Fibroblast of lung (primary cell): ENCODE measurements at regions not wholly inside any gene's neighbourhood (a gene's known extent, or its start where the extent isn't known, plus 50 kb on each side); places are given as distances from the start of the nearest gene placed in this dataset.

Source experiments
- DNase-seq, 2 donors: peaks; one replicate each; pipeline versions ENCODE4 v3.0.0 to v3.0.0-alpha.2; 2010; ENCODE audit warnings: low read depth in 2 of 2
- H2AFZ ChIP-seq: 2 replicates; pipeline ENCODE4 v1.5.1; 2012; ENCODE audit warnings: low read length, control low read depth, inconsistent platforms
- H3K27ac ChIP-seq: 2 replicates; pipeline ENCODE4 v1.5.1; 2011; ENCODE audit warnings: low read length, control low read depth; ENCODE audit not compliant: insufficient read depth
- H3K27me3 ChIP-seq: 2 replicates; pipeline ENCODE4 v1.5.1; 2011; ENCODE audit warnings: mild to moderate bottlenecking, low read length; ENCODE audit not compliant: control insufficient read depth, insufficient read depth
- H3K36me3 ChIP-seq: 2 replicates; pipeline ENCODE4 v1.5.1; 2011; ENCODE audit warnings: low read length; ENCODE audit not compliant: control insufficient read depth, insufficient read depth
- H3K4me1 ChIP-seq: 2 replicates; pipeline ENCODE4 v1.5.1; 2011; ENCODE audit warnings: low read length; ENCODE audit not compliant: control insufficient read depth, insufficient read depth; ENCODE audit errors: extremely low read depth
- H3K4me2 ChIP-seq: 2 replicates; pipeline ENCODE4 v1.5.1; 2011; ENCODE audit warnings: low read length, control low read depth; ENCODE audit not compliant: insufficient read depth; ENCODE audit errors: extremely low read depth
- H3K4me3 ChIP-seq, 4 experiments: fragments of 200-600 bp in 1 of 4; sonication (generic) in 1 of 4; replicated peaks in 1 of 4; 2 replicates each; pipeline ENCODE4 v1.5.1; 2011 to 2016; ENCODE audit warnings: low read length in 4 of 4, low read depth in 3 of 4, mild to moderate bottlenecking in 3 of 4, control low read depth in 2 of 4, inconsistent platforms in 1 of 4, mixed read lengths in 1 of 4; ENCODE audit not compliant: insufficient read depth in 1 of 4; ENCODE audit errors: control extremely low read depth in 1 of 4
- H3K79me2 ChIP-seq: 2 replicates; pipeline ENCODE4 v1.5.1; 2012; ENCODE audit warnings: mild to moderate bottlenecking, low read length, inconsistent platforms; ENCODE audit not compliant: control insufficient read depth, insufficient read depth
- H3K9ac ChIP-seq: 2 replicates; pipeline ENCODE4 v1.5.1; 2011; ENCODE audit warnings: mild to moderate bottlenecking, low read length, control low read depth; ENCODE audit not compliant: insufficient read depth
- H3K9me3 ChIP-seq: 2 replicates; pipeline ENCODE4 v1.5.1; 2012; ENCODE audit warnings: low read depth, low read length; ENCODE audit not compliant: control insufficient read depth, insufficient read depth
- H4K20me1 ChIP-seq: 2 replicates; pipeline ENCODE4 v1.5.1; 2011; ENCODE audit warnings: low read length; ENCODE audit not compliant: control insufficient read depth, insufficient read depth; ENCODE audit errors: extremely low read depth
- EZH2 ChIP-seq: IDR thresholded peaks from 2 replicates; pipeline ENCODE4 v1.5.1; 2012; ENCODE audit warnings: low read length, control low read depth, mild to moderate bottlenecking; ENCODE audit errors: missing control alignments
- TF ChIP-seq, protein P1 (sequence below), 2 donors: IDR thresholded peaks in 1 of 2; conservative IDR thresholded peaks in 1 of 2; 1 replicate in 1 of 2; 2 replicates in 1 of 2; pipeline ENCODE4 v1.5.1; 2011 to 2012; ENCODE audit warnings: low read length in 2 of 2, control low read depth in 1 of 2, inconsistent platforms in 1 of 2, low read depth in 1 of 2, mild to moderate bottlenecking in 1 of 2

GRCh38 chr6:103175056-103175455, 1684.7 kb downstream of the HACE1 start:
- Histone ChIP-seq H3K4me2 (no peak overlapping the region), H3K4me1 (no peaks in the 10 kb centered on the region), H3K27me3 (no peaks in the 10 kb centered on the region), H3K9me3 (no peaks in the 10 kb centered on the region), H3K9ac (no peak overlapping the region), H3K79me2 (no peaks in the 10 kb centered on the region), H2AFZ (no peak overlapping the region), H3K36me3 (no peaks in the 10 kb centered on the region), H4K20me1 (no peaks in the 10 kb centered on the region), H3K4me3 (no peak overlapping the region), H3K27ac (no peak overlapping the region)
- TF ChIP-seq, protein P1, sequence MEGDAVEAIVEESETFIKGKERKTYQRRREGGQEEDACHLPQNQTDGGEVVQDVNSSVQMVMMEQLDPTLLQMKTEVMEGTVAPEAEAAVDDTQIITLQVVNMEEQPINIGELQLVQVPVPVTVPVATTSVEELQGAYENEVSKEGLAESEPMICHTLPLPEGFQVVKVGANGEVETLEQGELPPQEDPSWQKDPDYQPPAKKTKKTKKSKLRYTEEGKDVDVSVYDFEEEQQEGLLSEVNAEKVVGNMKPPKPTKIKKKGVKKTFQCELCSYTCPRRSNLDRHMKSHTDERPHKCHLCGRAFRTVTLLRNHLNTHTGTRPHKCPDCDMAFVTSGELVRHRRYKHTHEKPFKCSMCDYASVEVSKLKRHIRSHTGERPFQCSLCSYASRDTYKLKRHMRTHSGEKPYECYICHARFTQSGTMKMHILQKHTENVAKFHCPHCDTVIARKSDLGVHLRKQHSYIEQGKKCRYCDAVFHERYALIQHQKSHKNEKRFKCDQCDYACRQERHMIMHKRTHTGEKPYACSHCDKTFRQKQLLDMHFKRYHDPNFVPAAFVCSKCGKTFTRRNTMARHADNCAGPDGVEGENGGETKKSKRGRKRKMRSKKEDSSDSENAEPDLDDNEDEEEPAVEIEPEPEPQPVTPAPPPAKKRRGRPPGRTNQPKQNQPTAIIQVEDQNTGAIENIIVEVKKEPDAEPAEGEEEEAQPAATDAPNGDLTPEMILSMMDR (conservative IDR thresholded peaks at IDR 0.05 in 1 of 2, IDR thresholded peaks at IDR 0.05 in 1 of 2; ENCODE audit: low read depth in 1 of 2, low read length in 2 of 2) = no peak
- TF ChIP-seq EZH2 = no peak
- no peak for DNase-seq

GRCh38 chr6:103167345-103168071, 1692.2 kb downstream of the HACE1 start:
- Histone ChIP-seq H3K9me3 (no peaks in the 10 kb centered on the region), H3K36me3 (no peaks in the 10 kb centered on the region), H3K4me3 (no peak overlapping the region), H3K27ac (no peak overlapping the region), H3K4me1 (no peaks in the 10 kb centered on the region), H3K4me2 (no peak overlapping the region), H2AFZ (no peak overlapping the region), H3K27me3 (no peaks in the 10 kb centered on the region), H4K20me1 (no peaks in the 10 kb centered on the region), H3K79me2 (no peaks in the 10 kb centered on the region), H3K9ac (no peak overlapping the region)
- no peak for DNase-seq
- TF ChIP-seq, protein P1 (conservative IDR thresholded peaks at IDR 0.05 in 1 of 2, IDR thresholded peaks at IDR 0.05 in 1 of 2; ENCODE audit: low read depth in 1 of 2, low read length in 2 of 2) = no peak
- no peak for TF ChIP-seq EZH2

DNA sequence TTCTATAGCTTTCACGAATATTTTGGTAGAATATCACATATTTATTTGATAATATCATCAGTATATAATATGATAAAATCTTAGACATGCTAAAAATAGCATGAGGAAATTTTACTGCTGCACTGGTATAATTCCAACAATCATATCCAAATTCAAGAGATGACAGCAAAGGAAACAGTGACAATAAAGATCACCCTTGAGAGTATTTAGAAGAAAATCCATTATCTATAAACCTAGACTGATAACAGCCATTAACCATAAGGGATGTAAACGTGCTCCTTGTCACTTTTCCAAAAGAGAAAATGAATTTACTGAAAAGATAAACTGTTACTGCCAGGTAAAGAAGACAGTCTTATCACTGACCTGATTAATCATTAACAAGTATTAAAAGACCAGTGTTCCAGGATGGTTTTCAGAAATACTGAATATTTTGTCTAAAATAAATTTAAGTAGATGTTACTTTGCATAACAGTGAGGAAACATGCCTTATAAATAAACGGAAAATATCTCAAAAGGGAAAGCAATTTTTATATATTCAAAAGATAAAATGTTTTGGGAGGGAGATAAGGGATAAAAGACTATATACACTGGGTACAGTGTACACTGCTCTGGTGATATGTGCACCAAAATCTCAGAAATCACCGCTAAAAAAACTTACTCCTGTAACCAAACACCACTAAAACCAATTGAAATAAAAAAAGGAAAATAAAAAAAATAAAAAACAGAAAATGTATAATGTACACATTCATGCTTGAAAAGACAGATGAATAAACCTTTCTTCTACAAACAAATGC, 1704.7 kb downstream of the HACE1 start:
- Histone ChIP-seq H3K36me3 (no peaks in the 10 kb centered on the region), H3K4me1 (no peaks in the 10 kb centered on the region), H3K9me3 (no peaks in the 10 kb centered on the region), H3K27me3 (no peaks in the 10 kb centered on the region), H2AFZ (no peak overlapping the region), H3K4me2 (no peak overlapping the region), H3K4me3 (no peak overlapping the region), H3K9ac (no peak overlapping the region), H3K27ac (no peak overlapping the region), H4K20me1 (no peaks in the 10 kb centered on the region), H3K79me2 (no peaks in the 10 kb centered on the region)
- TF ChIP-seq, protein P1 (conservative IDR thresholded peaks at IDR 0.05 in 1 of 2, IDR thresholded peaks at IDR 0.05 in 1 of 2; ENCODE audit: low read depth in 1 of 2, low read length in 2 of 2) = no peak
- TF ChIP-seq EZH2 = no peak
- no peak for DNase-seq
